Stimulated activated CD4-positive, alpha-beta T cell treated with anti-CD3 and anti-CD28 coated beads, TNF-alpha, amount 100 ng/mL, for 24 hours (primary cell): ENCODE measurements at regions not wholly inside any gene's neighbourhood (a gene's known extent, or its start where the extent isn't known, plus 50 kb on each side); places are given as distances from the start of the nearest gene placed in this dataset.
A peak's percentile ranks its signal among the peaks of the same experiment; 100 is the strongest.

Source experiments
- DNase-seq, 3 experiments: peaks; one replicate each; pipeline ENCODE4 v3.0.0-alpha.2; 2020; ENCODE audit warnings: low read depth in 3 of 3

GRCh38 chr6:71396410-71396801 is 107.8 kb downstream of the OGFRL1 start:
- no peak for DNase-seq

DNA sequence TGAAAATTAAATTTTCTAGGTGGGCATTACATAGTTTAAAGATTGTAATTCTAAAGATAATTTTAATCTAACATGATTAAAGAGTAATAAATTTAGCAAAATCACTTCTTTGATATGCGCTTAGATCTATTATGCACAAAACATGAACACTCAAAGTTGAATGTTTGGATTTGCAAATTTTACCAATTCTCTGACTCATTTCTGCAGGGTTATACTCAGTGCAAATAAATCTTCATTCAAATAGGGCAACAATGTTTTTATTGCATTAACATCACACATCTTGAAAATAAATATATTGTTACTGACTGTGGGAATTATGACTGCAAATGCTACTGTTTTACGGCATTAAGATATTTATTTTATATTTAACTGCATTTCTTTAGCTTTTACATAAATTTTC is 110.7 kb downstream of the OGFRL1 start:
- DNase-seq: no peak

GRCh38 chr6:71400852-71401251 is 112.2 kb downstream of the OGFRL1 start:
- no peak for DNase-seq

GRCh38 chr6:71402096-71402495 is 113.5 kb downstream of the OGFRL1 start:
- no peak for DNase-seq

DNA sequence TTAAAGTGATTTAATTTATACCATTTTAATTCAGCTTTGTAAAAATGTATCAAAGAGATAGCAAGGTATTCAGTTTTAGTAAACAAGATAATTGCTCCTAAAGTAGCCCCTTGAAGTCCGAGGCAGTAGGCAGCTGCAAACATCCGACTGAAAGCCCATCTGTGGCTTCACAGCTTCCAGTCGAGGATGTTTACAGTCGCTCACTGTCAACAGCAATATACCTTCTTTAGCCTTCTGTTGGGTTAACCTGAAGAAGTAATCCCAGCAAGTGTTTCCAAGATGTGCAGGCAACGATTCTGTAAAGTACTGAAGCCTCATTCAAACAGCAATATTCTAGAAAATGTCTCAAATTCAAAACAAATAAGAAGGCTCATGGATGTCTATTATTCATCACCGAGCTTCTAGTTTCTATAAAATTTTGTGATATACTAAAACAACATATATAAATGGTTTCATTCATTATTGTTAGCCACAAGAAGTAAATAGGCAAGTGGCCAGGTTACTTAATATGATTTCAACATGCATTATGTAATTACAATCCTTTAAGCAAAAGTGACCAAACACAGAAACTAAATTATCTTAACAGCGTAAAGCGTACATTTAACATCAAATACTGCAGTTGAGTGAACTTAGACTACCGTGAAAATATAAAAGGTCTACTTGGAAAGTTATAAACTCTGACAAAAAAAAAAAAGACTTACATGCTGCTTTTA is 115.0 kb downstream of the OGFRL1 start:
- DNase-seq: no peak

GRCh38 chr6:71404145-71404966 is 115.7 kb downstream of the OGFRL1 start:
- DNase-seq: no peak

DNA sequence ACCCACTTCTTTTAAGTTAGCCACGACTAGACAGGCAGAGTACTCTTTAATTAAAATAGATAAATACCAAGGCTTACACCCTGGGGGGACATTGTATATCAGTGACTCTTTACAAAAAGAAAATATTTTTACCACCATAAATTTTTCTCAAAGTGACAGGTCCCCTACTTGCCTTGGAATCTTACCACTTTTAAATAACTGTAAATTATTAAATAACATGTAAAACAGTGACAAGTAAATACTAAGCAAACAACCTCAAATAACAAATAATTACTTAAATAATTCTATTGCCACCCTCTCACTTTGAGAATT is 116.3 kb downstream of the OGFRL1 start:
- no peak for DNase-seq

DNA sequence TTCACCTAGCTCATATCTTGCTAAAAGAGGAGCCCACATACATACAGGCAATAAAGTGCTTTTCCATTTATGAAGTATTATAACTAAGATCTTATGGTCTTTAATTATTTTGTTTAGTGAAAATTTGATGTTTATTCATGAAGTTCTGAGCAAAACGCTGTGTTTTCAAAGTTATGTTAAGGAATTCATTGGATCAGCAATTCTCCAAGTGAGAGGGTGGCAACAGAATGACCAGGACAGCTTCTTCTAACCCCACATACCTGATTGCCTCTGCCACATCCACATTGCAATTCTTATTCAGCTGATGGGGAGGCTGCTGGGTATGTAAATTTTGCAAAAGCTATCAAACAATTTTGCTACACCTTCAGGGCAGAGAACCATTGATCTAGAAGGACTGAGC is 116.8 kb downstream of the OGFRL1 start:
- DNase-seq: no peak

DNA sequence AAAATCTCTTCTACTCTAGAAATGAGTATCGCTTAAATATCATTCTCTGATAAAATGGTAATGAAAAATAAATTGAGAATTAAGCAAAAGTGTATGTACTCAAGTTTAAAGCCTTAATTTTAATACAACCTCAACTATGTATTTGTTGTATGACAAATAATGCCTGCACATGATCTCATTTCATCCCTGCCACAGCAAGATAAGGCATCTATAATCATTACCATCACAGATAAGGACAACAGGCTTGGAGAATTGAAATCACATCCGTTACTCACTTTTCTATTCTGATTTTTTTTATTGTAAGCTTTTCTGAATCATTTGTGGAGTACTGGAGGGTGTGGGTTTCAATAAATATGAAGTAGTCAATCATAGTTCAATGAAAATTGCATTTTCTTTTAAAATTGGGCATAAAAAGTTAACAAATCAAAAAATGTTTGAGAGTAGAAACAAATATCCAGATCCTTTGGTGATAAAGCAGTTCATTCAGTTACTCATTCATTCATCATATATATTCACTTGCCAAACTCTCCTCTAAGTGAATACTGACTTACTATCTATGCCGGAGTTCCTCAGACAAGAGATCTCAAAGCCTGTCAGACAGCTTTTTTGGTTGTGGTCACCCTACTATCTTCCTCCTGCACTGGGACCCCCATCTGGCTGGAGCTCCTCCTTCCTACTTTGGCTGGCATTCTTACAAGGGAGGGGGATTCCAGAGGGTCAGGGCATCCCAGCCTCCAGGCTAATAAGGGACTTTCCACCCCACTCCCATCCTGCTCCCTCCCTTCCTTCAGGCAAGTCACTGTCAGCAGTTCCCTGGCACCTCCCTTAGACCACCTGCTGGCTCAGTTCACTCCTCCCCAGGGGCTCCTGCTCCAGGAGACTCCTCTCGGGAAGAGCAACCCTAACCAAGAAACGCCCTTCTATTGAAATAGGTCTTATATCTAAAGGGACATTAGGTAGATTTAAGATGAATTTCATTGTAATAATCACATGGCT is 118.6 kb downstream of the OGFRL1 start:
- no peak for DNase-seq

DNA sequence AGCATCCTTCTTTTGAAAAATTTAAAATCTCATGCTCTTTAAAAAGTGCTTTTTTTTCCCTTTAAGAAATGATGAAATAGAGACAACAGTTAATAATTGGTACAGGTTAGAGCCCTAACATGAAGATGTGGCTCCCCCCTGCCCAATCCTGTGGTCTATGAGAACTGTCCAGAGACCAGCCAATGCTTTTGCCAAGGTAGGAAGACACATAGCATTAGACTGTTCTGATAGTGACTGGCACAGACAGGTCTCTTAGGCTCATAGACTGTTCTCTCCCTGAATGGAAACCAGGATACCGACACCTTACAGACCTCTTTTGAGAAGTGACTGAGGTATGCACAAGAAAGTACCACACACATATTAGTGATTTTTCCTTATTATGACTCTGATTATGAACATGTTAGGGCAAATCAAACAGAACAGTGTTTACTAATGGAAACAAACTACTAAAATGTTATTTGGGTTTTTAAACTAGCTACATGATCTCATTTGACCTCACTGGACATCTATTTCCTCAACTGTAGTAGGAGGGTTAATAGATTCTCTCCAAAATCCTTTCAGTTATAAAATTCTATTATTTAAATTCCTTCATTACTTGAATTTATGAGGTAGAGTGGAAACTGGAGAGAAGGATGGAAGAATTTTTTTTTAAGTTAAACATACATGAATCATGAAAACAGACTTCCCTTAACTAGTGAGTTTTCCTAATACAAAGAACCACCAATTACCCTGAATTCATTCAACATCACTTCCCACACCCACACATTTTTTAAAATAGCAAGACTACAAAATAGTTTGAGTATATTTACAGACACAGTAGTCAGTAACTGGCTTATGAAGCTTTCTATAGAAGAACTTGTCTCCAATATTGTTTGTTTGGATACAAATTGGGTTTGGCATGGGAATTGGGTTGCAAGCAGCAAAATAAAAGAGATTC is 120.4 kb downstream of the OGFRL1 start:
- DNase-seq: no peak

DNA sequence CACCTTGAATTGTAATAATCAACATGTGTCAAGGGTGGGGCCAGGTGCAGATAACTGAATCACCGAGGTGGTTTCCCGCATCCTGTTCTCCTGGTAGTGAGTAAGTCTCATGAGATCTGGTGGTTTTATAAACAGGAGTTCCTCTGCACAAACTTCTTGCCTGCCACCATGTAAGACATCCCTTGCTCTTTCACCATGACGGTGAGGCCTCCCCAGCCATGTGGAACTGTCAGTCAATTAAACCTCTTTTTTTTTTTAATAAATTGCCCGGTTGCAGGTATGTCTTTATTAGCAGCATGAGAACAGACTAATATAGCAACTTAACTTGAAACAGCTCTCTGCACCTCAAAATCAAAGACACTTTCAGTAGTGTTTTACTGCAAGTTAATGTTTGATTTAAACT is 121.6 kb downstream of the OGFRL1 start:
- no peak for DNase-seq

- DNase-seq: no peak
Measured at GRCh38 chr6:71410681-71411080, 122.1 kb downstream of the OGFRL1 start.

DNA sequence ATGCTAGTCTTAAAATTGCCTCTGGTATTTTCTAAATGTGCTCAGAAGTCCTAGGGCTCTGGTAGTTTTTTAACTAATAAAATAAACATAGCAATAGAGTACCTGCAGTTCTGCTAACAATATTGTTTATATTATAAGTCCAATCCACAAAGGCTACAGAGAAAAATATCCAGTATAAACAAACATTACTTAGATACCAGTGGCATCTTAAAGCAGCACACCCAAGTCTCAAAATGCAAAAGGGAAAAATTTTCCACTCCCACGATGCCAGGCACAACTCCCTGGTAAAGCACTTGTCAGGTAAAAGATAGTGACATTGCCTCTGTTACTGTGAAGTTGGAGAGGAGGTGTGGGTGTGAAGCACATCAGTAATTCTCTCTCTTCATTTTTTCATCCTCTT is 123.3 kb downstream of the OGFRL1 start:
- no peak for DNase-seq

GRCh38 chr6:71412559-71413140 is 124.0 kb downstream of the OGFRL1 start:
- no peak for DNase-seq

DNA sequence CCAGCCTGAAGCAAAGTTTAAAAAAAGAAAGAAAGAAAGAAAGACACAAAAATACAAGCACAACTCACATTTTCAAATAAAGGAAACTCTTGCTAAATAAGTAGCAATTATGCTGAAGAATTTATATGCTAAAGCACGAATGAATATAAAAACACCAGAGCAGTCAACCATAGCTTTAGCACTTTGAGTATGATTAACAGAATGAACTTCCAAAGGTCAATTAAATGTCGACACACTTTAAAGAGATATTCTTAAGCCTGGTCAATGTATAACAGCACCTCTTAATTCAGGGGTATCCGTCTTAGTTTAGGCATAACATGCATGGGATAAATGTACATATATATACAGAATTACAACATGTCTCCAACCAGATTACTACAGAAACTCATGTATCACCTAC is 125.9 kb downstream of the OGFRL1 start:
- no peak for DNase-seq

GRCh38 chr6:71419217-71420094 is 130.8 kb downstream of the OGFRL1 start:
- DNase-seq: no peak

GRCh38 chr6:71420095-71420692 is 131.6 kb downstream of the OGFRL1 start:
- DNase-seq: no peak

GRCh38 chr6:71420693-71421328 is 132.2 kb downstream of the OGFRL1 start:
- DNase-seq: peak in 1 of 3 experiments; percentile 16

- DNase-seq: no peak
Measured at GRCh38 chr6:71421611-71422010, 133.0 kb downstream of the OGFRL1 start.
